ENCODE measurements at regions not wholly inside any gene's neighbourhood (a gene's known extent, or its start where the extent isn't known, plus 50 kb on each side); places are given as distances from the start of the nearest gene placed in this dataset.

DNA sequence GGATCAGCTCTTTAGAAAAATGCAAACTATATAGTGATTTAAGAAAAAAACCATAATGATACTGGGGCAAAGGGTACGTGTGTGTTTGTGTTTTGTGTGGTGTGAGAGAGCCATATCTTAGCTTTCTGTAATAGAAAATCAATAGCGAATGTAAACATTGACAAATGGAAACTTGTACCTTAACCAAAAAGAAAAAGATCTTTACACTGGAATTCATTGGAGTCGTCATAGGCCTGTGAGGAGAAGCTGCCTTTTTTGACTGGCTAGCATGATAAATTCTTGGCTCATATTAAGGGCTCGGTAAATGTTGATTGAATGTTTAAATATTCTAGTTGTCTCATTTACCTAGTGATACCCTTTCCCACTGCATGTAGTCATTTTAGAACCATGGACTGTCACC lies 161.8 kb upstream of the ASCC3 start:
- TF ChIP-seq, protein P1, sequence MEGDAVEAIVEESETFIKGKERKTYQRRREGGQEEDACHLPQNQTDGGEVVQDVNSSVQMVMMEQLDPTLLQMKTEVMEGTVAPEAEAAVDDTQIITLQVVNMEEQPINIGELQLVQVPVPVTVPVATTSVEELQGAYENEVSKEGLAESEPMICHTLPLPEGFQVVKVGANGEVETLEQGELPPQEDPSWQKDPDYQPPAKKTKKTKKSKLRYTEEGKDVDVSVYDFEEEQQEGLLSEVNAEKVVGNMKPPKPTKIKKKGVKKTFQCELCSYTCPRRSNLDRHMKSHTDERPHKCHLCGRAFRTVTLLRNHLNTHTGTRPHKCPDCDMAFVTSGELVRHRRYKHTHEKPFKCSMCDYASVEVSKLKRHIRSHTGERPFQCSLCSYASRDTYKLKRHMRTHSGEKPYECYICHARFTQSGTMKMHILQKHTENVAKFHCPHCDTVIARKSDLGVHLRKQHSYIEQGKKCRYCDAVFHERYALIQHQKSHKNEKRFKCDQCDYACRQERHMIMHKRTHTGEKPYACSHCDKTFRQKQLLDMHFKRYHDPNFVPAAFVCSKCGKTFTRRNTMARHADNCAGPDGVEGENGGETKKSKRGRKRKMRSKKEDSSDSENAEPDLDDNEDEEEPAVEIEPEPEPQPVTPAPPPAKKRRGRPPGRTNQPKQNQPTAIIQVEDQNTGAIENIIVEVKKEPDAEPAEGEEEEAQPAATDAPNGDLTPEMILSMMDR (IDR thresholded peaks at IDR 0.05; ENCODE audit: low read depth, low read length, poor library complexity, severe bottlenecking), result no peak
- no peak for TF ChIP-seq EZH2phosphoT487 (IDR thresholded peaks at IDR 0.05; ENCODE audit: borderline replicate concordance, low read length)
